ENCODE measurements at regions not wholly inside any gene's neighbourhood (a gene's known extent, or its start where the extent isn't known, plus 50 kb on each side); places are given as distances from the start of the nearest gene placed in this dataset.
"Not testable (repeated sequence)": the region's sequence is repeated elsewhere in the genome, so short reads cannot be mapped to it uniquely, and the experiment has no call there.

DNA sequence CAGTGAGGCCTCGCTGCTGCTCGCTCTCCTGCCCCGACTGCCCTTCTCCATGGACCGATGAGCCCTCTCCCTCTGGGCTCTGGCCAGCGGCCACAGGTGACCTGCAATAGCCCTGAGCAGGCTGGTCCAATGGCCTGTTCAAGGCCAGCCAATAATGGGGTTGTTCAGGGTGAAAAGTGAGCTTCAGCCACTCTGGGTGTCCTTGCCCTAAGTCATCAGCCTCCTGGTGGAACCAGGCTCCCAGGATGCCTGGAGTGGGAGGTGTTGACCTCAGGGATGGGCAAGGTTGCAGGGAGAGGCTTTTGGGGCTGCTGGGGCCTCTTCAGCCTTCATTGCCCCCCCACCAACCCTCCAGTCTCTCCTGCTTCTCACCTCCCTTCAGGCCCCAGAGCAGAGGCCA, 79.7 kb downstream of the RFLNA start:
- no peak for DNase-seq
- Mint-ChIP-seq H3K4me3 (ENCODE audit: unreplicated experiment) (no peak overlapping the region), H3K4me1 (ENCODE audit: low read depth, unreplicated experiment) (no peaks in the 10 kb centered on the region), H3K27me3 (ENCODE audit: insufficient read depth, unreplicated experiment) (no peaks in the 10 kb centered on the region), H3K9me3 (ENCODE audit: unreplicated experiment) (no peaks in the 10 kb centered on the region), H3K36me3 (ENCODE audit: insufficient read depth, unreplicated experiment) (peaks cover 44% of the 10 kb centered on the region), H3K27ac (ENCODE audit: unreplicated experiment) (no peak overlapping the region)
- TF ChIP-seq, protein P1, sequence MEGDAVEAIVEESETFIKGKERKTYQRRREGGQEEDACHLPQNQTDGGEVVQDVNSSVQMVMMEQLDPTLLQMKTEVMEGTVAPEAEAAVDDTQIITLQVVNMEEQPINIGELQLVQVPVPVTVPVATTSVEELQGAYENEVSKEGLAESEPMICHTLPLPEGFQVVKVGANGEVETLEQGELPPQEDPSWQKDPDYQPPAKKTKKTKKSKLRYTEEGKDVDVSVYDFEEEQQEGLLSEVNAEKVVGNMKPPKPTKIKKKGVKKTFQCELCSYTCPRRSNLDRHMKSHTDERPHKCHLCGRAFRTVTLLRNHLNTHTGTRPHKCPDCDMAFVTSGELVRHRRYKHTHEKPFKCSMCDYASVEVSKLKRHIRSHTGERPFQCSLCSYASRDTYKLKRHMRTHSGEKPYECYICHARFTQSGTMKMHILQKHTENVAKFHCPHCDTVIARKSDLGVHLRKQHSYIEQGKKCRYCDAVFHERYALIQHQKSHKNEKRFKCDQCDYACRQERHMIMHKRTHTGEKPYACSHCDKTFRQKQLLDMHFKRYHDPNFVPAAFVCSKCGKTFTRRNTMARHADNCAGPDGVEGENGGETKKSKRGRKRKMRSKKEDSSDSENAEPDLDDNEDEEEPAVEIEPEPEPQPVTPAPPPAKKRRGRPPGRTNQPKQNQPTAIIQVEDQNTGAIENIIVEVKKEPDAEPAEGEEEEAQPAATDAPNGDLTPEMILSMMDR (IDR thresholded peaks at IDR 0.05; ENCODE audit: insufficient read depth in 1 of 2, low read depth in 1 of 2, low read length in 1 of 2, severe bottlenecking in 1 of 2, unreplicated experiment in 1 of 2) = no peak
- H3K27me3 ChIP-seq (replicated peaks; ENCODE audit: control insufficient read depth, insufficient read depth, low read length) = no peaks in the 10 kb centered on the region
- peaks cover 3% of the 10 kb centered on the region for H3K36me3 ChIP-seq (ENCODE audit: control insufficient read depth, insufficient read depth, low read length)
- no TSS peak for BruUV-seq (replicated peaks)
- no peak overlapping the region for H3K4me3 ChIP-seq (ENCODE audit: low read depth, low read length)
- H3K9me3 ChIP-seq = no peaks in the 10 kb centered on the region
- H3K4me1 ChIP-seq = no peaks in the 10 kb centered on the region
- POLR2A ChIA-PET = no interaction called here
- intact Hi-C loops (cut with micrococcal nuclease; ENCODE audit: unreplicated experiment) = no loop called here
- CTCF ChIA-PET = no interaction called here

DNA sequence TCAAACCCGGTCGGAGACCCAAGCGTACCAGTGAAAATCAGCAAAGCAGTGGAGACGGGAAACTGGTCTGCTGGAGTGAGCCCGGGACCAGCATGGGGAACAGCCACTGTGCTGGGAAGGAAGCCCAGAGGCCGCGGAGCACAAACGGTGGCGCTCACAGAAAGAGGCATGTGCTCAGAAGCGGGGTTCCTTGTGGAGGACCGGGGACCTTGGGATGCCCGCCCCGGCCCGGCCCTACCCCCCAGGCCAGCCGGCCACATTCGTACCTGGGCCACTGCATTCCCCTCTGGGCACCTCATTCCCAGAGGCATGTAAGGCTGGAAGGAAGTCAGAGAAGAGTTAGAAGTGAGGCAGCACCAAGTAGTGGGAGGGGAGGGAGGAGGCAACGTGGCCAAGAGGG, 79.3 kb downstream of the RFLNA start:
- Histone ChIP-seq H3K9me3 (no peaks in the 10 kb centered on the region), H3K4me3 (ENCODE audit: low read depth, low read length) (no peak overlapping the region), H3K36me3 (ENCODE audit: control insufficient read depth, insufficient read depth, low read length) (peaks cover 3% of the 10 kb centered on the region), H3K27me3 (replicated peaks; ENCODE audit: control insufficient read depth, insufficient read depth, low read length) (no peaks in the 10 kb centered on the region), H3K4me1 (no peaks in the 10 kb centered on the region)
- no peak for DNase-seq
- TF ChIP-seq, protein P1 (IDR thresholded peaks at IDR 0.05; ENCODE audit: insufficient read depth in 1 of 2, low read depth in 1 of 2, low read length in 1 of 2, severe bottlenecking in 1 of 2, unreplicated experiment in 1 of 2) = no peak
- BruUV-seq (replicated peaks) = no TSS peak
- no peaks in the 10 kb centered on the region for H3K4me1 Mint-ChIP-seq (ENCODE audit: low read depth, unreplicated experiment)
- ChIA-PET CTCF (no interaction called here), POLR2A (no interaction called here)
- intact Hi-C loops (cut with micrococcal nuclease; ENCODE audit: unreplicated experiment) = no loop called here
- H3K27me3 Mint-ChIP-seq (ENCODE audit: insufficient read depth, unreplicated experiment) = no peaks in the 10 kb centered on the region
- H3K4me3 Mint-ChIP-seq (ENCODE audit: unreplicated experiment) = no peak overlapping the region
- no peak overlapping the region for H3K27ac Mint-ChIP-seq (ENCODE audit: unreplicated experiment)
- peaks cover 41% of the 10 kb centered on the region for H3K36me3 Mint-ChIP-seq (ENCODE audit: insufficient read depth, unreplicated experiment)
- H3K9me3 Mint-ChIP-seq (ENCODE audit: unreplicated experiment) = no peaks in the 10 kb centered on the region

DNA sequence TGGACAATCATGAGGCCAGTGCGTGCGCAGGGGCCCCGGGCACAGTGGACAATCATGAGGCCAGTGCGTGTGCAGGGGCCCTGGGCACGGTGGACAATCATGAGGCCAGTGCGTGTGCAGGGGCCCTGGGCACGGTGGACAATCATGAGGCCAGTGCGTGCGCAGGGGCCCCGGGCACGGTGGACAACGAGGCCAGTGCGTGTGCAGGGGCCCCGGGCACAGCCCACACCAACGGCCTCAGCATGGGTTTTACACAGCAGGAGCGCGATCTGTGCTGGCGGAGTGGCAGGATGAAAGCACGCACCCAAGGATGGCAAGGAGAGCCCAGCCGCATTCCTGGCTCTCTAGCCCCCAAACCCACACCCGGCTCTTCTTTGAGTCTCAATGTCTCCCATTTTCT, 78.8 kb downstream of the RFLNA start:
- H3K4me1 ChIP-seq; H3K9me3 ChIP-seq; H3K4me1 Mint-ChIP-seq (ENCODE audit: low read depth, unreplicated experiment); intact Hi-C loops (cut with micrococcal nuclease; ENCODE audit: unreplicated experiment); H3K9me3 Mint-ChIP-seq (ENCODE audit: unreplicated experiment); BruUV-seq (replicated peaks); POLR2A ChIA-PET; H3K27me3 ChIP-seq (replicated peaks; ENCODE audit: control insufficient read depth, insufficient read depth, low read length); H3K36me3 ChIP-seq (ENCODE audit: control insufficient read depth, insufficient read depth, low read length); H3K4me3 ChIP-seq (ENCODE audit: low read depth, low read length); DNase-seq; H3K4me3 Mint-ChIP-seq (ENCODE audit: unreplicated experiment); H3K27ac Mint-ChIP-seq (ENCODE audit: unreplicated experiment); CTCF ChIA-PET; H3K27me3 Mint-ChIP-seq (ENCODE audit: insufficient read depth, unreplicated experiment): not testable (repeated sequence)
- H3K36me3 Mint-ChIP-seq (ENCODE audit: insufficient read depth, unreplicated experiment) = peaks cover 41% of the 10 kb centered on the region

- intact Hi-C loops (cut with micrococcal nuclease; ENCODE audit: unreplicated experiment) = no loop called here
- H3K27ac Mint-ChIP-seq (ENCODE audit: unreplicated experiment) = no peak overlapping the region
Observed at GRCh38 chr12:124372831-124373230, 77.9 kb downstream of the RFLNA start.

More at GRCh38 chr12:124372831-124373230, 77.9 kb downstream of the RFLNA start:
- DNase-seq = no peak
- no TSS peak for BruUV-seq (replicated peaks)
- Mint-ChIP-seq H3K9me3 (ENCODE audit: unreplicated experiment) (no peaks in the 10 kb centered on the region), H3K4me3 (ENCODE audit: unreplicated experiment) (no peak overlapping the region), H3K36me3 (ENCODE audit: insufficient read depth, unreplicated experiment) (peaks cover 38% of the 10 kb centered on the region), H3K27me3 (ENCODE audit: insufficient read depth, unreplicated experiment) (no peaks in the 10 kb centered on the region), H3K4me1 (ENCODE audit: low read depth, unreplicated experiment) (no peaks in the 10 kb centered on the region)
- no peaks in the 10 kb centered on the region for H3K9me3 ChIP-seq
- H3K36me3 ChIP-seq (ENCODE audit: control insufficient read depth, insufficient read depth, low read length) = peaks cover 3% of the 10 kb centered on the region
- TF ChIP-seq, protein P1 (IDR thresholded peaks at IDR 0.05; ENCODE audit: insufficient read depth in 1 of 2, low read depth in 1 of 2, low read length in 1 of 2, severe bottlenecking in 1 of 2, unreplicated experiment in 1 of 2) = no peak
- POLR2A ChIA-PET = interaction anchor here (0.6 kb wide), 1 partner anchor 16 kb away, joined by 3 read pairs; no protein-coding TSS in a partner anchor
- H3K4me3 ChIP-seq (ENCODE audit: low read depth, low read length) = no peak overlapping the region
- no peaks in the 10 kb centered on the region for H3K27me3 ChIP-seq (replicated peaks; ENCODE audit: control insufficient read depth, insufficient read depth, low read length)
- H3K4me1 ChIP-seq = no peaks in the 10 kb centered on the region
- CTCF ChIA-PET = no interaction called here

Data from Caco-2 (cell line).